ENCODE measurements at regions not wholly inside any gene's neighbourhood (a gene's known extent, or its start where the extent isn't known, plus 50 kb on each side); places are given as distances from the start of the nearest gene placed in this dataset.
A peak's percentile ranks its signal among the peaks of the same experiment; 100 is the strongest.
"Not testable (repeated sequence)": the region's sequence is repeated elsewhere in the genome, so short reads cannot be mapped to it uniquely, and the experiment has no call there.

DNA sequence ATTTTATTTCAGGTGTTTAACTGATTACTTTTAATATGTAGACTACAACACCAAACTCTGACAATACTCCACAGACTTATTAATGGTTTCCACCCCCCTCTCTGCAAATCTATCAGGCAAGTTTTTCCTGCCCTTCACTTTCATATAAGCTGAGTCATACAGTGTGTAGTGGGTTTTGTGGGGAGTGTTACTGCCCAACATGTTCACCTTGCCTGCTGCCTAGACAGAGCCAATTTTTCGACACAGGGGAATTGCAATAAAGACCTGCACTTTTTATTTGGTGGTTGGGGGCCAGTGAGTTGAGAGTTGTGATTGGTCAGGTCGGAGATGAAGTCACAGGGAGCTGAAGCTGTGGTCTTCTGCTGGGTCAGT, 119.7 kb downstream of the PPIAL4G start:
- DNase-seq, result no peak
- ATAC-seq, result no peak
- TF ChIP-seq, protein P1, sequence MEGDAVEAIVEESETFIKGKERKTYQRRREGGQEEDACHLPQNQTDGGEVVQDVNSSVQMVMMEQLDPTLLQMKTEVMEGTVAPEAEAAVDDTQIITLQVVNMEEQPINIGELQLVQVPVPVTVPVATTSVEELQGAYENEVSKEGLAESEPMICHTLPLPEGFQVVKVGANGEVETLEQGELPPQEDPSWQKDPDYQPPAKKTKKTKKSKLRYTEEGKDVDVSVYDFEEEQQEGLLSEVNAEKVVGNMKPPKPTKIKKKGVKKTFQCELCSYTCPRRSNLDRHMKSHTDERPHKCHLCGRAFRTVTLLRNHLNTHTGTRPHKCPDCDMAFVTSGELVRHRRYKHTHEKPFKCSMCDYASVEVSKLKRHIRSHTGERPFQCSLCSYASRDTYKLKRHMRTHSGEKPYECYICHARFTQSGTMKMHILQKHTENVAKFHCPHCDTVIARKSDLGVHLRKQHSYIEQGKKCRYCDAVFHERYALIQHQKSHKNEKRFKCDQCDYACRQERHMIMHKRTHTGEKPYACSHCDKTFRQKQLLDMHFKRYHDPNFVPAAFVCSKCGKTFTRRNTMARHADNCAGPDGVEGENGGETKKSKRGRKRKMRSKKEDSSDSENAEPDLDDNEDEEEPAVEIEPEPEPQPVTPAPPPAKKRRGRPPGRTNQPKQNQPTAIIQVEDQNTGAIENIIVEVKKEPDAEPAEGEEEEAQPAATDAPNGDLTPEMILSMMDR (IDR thresholded peaks at IDR 0.05), result no peak
- Histone ChIP-seq H3K27me3 (peaks cover 25% of the 10 kb centered on the region), H3K4me1 (peaks cover 8% of the 10 kb centered on the region), H3K9me3 (no peaks in the 10 kb centered on the region), H3K4me3 (no peak overlapping the region), H3K36me3 (no peaks in the 10 kb centered on the region), H3K27ac (no peak overlapping the region)
- intact Hi-C loops (cut with DNase I), result no loop called here

DNA sequence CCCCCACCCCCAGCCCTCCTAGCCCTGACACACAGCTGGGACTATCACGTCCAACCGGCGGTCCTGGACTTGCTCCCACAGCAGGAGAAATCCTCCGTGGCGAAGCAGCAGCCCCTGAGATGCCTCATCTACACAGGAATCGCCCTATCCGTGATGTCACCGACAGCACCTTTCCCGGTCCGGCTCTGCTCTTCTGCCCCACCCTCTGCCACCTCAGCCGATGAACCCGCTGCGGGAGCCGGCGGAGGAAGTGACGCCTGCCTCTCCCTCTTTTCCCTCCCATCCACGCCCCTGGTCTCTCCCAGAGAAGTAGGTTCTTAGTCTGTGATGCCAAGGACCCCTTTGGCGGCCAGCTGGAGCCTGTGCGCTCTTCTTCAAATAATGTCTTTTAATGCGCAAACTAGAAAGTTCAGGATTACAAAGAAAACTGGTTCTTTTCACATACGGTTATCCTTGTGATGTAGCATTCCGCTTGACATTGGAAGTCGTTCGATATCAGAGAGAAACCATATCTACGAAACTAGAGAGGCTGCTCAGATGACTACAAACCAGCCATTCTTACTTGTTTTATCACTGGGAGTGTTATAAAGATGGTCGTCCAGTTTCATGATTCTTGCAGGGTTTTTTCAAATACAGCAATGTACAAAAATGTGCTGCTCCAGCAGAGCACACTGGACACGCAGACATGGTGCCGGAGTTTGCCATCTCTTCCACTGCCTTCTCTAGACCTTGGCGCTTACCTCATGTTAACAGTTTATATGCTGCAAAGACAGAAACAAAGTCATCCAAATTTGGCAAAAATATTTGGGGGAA, 120.3 kb downstream of the PPIAL4G start:
- Histone ChIP-seq H3K27me3 (peaks cover 28% of the 10 kb centered on the region), H3K4me3 (no peak overlapping the region), H3K4me1 (peaks cover 8% of the 10 kb centered on the region), H3K36me3 (no peaks in the 10 kb centered on the region), H3K9me3 (no peaks in the 10 kb centered on the region), H3K27ac (no peak overlapping the region)
- peak; percentile 70 for ATAC-seq
- DNase-seq, result peak; percentile 69
- TF ChIP-seq, protein P1 (IDR thresholded peaks at IDR 0.05), result no peak
- intact Hi-C loops (cut with DNase I), result no loop called here

DNA sequence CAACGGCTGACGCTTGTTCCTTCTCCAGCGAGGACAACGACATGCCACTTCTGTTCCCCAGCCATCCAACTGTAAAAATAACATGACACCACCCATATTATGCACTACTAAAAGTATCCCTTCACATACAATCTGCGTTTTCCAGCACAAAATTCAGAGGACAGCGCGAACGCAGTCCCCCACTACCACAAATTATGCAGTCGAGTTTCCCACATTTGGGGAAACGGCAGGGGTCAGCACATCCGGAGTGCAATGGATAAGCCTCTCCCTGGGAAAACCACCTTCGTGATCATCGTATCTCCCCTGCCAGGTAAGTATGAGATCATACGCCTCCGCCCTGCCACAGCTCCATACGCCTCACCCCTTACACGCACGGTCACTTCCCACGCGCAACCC, 120.9 kb downstream of the PPIAL4G start:
- ATAC-seq (peak; percentile 45), DNase-seq (no peak)
- TF ChIP-seq, protein P1 (IDR thresholded peaks at IDR 0.05), result no peak
- H3K4me1 ChIP-seq, result peaks cover 8% of the 10 kb centered on the region
- intact Hi-C loops (cut with DNase I), result no loop called here
- H3K9me3 ChIP-seq, result no peaks in the 10 kb centered on the region
- peak overlapping the region; percentile 26 for H3K4me3 ChIP-seq
- no peak overlapping the region for H3K27ac ChIP-seq
- H3K27me3 ChIP-seq, result peaks cover 28% of the 10 kb centered on the region
- no peaks in the 10 kb centered on the region for H3K36me3 ChIP-seq

DNA sequence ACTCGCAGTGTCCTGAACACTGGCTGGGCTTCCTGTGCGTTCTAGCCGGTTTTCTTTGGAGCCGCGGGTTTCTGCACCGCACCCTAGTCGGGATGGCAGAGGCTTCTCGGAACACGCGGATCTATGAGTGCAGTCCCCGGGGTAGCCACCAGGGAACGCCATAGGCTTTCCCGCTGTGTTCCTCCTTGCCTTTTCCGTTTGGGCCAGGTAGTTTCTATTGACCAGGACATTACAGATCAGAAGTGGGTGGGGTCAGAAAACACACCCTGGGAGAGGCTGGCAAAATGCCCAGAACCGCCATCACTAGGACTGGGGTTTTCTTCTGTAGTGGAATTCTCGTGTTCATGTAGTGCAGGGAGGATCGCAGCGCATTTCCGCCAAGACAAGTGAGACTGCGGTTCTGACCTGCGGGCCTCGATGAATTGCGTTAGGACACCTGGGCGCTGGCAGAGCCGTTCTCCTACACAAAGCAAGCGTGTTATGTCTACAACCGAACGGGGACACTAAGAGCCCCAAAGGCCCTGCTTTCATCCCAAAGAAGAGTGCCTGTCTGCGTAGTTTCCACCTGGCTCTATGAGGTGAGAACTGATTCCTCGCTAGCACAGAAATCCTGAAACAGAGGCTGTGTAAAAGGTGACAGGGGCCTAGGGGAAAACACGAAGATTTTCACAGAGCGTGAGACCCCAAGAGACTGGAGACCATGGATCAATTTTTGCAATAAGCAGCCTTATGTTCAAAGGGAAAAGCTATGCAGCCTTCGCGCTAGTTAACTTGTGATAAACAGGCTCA, 121.5 kb downstream of the PPIAL4G start:
- H3K9me3 ChIP-seq; H3K27ac ChIP-seq; H3K4me1 ChIP-seq; intact Hi-C loops (cut with DNase I); ATAC-seq; H3K36me3 ChIP-seq: not testable (repeated sequence)
- peak; percentile 77 for DNase-seq
- Histone ChIP-seq H3K4me3 (peak overlapping the region; percentile 26), H3K27me3 (peaks cover 34% of the 10 kb centered on the region)
- TF ChIP-seq, protein P1 (IDR thresholded peaks at IDR 0.05), result peak; percentile 53

DNA sequence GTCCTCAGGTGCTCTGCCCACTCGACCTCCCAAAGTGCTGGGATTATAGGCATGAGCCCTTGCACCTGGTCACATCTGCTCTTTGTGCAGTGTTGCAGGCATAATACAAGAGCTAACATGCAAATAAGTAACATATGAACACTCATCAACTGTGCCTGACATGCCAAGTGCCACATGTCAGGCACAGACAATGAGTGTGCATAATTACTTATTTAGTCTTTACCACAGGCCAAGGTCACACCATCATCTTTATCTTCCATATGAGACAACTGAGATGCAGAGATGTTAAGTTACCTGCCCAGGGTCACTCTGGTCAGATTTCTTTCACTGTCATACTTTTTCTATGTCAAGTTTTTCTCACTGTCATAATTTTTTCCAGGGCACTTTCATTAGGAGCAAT, 126.1 kb downstream of the PPIAL4G start:
- H3K4me3 ChIP-seq, result no peak overlapping the region
- H3K36me3 ChIP-seq, result no peaks in the 10 kb centered on the region
- TF ChIP-seq, protein P1 (IDR thresholded peaks at IDR 0.05), result no peak
- H3K4me1 ChIP-seq, result peaks cover 11% of the 10 kb centered on the region
- H3K9me3 ChIP-seq, result no peaks in the 10 kb centered on the region
- H3K27me3 ChIP-seq, result peaks cover 52% of the 10 kb centered on the region
- ATAC-seq (no peak), DNase-seq (no peak)
- intact Hi-C loops (cut with DNase I), result no loop called here
- no peak overlapping the region for H3K27ac ChIP-seq
